ENCODE measurements at regions not wholly inside any gene's neighbourhood (a gene's known extent, or its start where the extent isn't known, plus 50 kb on each side); places are given as distances from the start of the nearest gene placed in this dataset.

GRCh38 chr17:62194401-62194800 lies 129.3 kb upstream of the MED13 start:
- DNase-seq (ENCODE audit: low spot score) (no peak), ATAC-seq (ENCODE audit: low FRiP score) (no peak)
- no peak for TF ChIP-seq CTCF (IDR thresholded peaks at IDR 0.05)

DNA sequence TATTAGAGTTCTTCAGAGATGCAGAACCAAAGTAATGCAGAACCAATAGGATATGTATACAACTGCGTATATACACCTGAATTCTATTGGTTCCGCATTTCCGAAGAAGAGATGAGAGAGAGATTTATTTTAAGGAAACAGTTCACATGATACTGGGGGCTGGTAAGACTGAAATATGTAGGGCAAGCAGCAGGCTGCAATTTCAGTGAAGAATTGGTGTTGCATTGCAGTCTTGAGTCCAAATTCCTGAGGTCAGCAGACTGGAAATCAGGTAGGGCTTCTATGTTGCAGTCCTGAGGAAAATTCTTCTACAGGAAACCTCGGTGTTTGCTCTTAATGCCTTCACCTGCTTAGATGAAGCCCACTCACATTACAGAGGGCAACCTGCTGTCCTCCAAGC lies 128.2 kb upstream of the MED13 start:
- no peak for TF ChIP-seq CTCF (IDR thresholded peaks at IDR 0.05)
- no peak for ATAC-seq (ENCODE audit: low FRiP score)
- DNase-seq (ENCODE audit: low spot score), result no peak

GRCh38 chr17:62191390-62192361 lies 126.6 kb upstream of the MED13 start:
- ATAC-seq (ENCODE audit: low FRiP score) (no peak), DNase-seq (ENCODE audit: low spot score) (no peak)
- TF ChIP-seq CTCF (IDR thresholded peaks at IDR 0.05), result no peak

DNA sequence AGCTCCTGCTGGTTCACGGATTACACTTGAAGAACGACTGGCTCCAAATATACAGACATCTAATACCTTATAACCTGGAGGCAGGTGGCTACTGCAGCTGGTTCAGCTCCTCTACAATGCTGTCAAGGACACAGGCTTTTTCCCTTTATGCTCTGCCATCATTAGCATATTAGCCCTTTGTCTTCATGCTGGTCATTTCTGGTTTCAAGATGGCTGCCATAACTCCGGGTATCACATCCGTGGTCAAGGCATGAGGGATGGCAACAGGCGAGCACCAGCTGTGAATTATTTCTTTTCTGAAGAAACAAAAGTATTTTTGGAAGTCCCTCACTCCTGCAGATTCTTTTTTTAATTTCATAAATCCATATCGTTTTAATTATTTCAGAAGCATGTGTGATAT lies 124.3 kb upstream of the MED13 start:
- DNase-seq (ENCODE audit: low spot score), result no peak
- no peak for TF ChIP-seq CTCF (IDR thresholded peaks at IDR 0.05)
- ATAC-seq (ENCODE audit: low FRiP score), result no peak

- DNase-seq (ENCODE audit: low spot score), result no peak
- TF ChIP-seq CTCF (IDR thresholded peaks at IDR 0.05), result no peak
- ATAC-seq (ENCODE audit: low FRiP score), result no peak
These were observed 123.6 kb upstream of the MED13 start for GRCh38 chr17:62188713-62189112.

DNA sequence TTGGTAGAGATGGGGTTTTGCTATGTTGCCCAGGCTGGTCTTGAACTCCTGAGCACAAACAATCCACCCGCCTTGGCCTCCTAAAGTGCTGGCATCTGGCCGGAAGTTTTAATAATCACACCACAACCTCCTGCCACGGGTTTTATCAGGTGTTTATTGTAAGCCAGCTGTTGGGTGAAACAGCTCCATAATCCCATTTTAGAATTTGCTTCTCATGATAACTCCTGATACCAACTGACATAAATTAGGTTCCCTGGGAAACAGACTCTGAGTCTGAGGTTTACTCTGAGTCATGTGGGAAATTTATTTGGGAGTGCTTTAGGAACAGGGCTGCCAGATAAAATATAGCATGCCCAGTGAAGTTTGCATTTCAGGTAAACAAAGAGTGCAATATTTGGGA lies 122.6 kb upstream of the MED13 start:
- no peak for TF ChIP-seq CTCF (IDR thresholded peaks at IDR 0.05)
- ATAC-seq (ENCODE audit: low FRiP score), result no peak

DNA sequence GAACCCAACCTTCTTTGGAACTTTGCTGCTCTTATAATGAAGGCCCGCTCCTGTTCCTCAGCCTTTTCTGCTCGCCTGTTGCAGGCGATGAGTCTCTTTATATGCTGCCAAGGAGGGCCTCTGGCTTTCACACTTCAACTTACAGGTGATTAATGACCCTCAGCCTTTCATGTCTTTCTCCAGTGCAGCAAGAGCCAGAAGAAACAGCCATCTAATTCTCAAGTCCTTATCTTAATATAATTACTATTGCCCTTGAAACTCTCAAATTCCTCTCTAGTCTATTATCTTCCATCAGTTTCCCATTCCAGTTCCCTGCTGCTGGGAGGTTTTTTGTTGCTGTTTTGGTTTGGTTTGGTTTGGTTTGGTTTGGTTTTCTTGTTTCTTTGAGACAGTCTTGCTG lies 121.8 kb upstream of the MED13 start:
- TF ChIP-seq CTCF (IDR thresholded peaks at IDR 0.05), result no peak
- DNase-seq (ENCODE audit: low spot score) (no peak), ATAC-seq (ENCODE audit: low FRiP score) (no peak)

More for the DNA sequence above, 122.6 kb upstream of the MED13 start:
- no peak for DNase-seq (ENCODE audit: low spot score)

Measured in omental fat pad (tissue), 3 donors.